SJSA1 (cell line): ENCODE measurements at regions not wholly inside any gene's neighbourhood (a gene's known extent, or its start where the extent isn't known, plus 50 kb on each side); places are given as distances from the start of the nearest gene placed in this dataset.

ENCODE experiments used
- DNase-seq, 2 experiments: peaks; one replicate each; pipeline ENCODE4 v3.0.0-alpha.2; 2015 to 2020; ENCODE audit warnings: low spot score in 2 of 2, low read depth in 1 of 2
- H3K27ac ChIP-seq: fragments of 250-450 bp; sonication (Bioruptor Pico); 2 replicates; pipeline ENCODE4 v1.5.1; 2020; ENCODE audit warnings: mild to moderate bottlenecking, moderate library complexity
- H3K27me3 ChIP-seq: fragments of 250-450 bp; sonication (Bioruptor Pico); replicated peaks from 2 replicates; pipeline ENCODE4 v1.5.1; 2020; ENCODE audit warnings: mild to moderate bottlenecking, moderate library complexity
- H3K36me3 ChIP-seq: fragments of 250-450 bp; sonication (Bioruptor Pico); 2 replicates; pipeline ENCODE4 v1.5.1; 2020; ENCODE audit warnings: mild to moderate bottlenecking
- H3K4me1 ChIP-seq: fragments of 250-450 bp; sonication (Bioruptor Pico); replicated peaks from 2 replicates; pipeline ENCODE4 v1.6.1; 2021; ENCODE audit warnings: mild to moderate bottlenecking
- H3K4me3 ChIP-seq: fragments of 250-450 bp; sonication (Bioruptor Pico); 2 replicates; pipeline ENCODE4 v1.5.1; 2020; ENCODE audit warnings: mild to moderate bottlenecking
- H3K9me3 ChIP-seq: fragments of 250-450 bp; sonication (Bioruptor Pico); replicated peaks from 2 replicates; pipeline ENCODE4 v1.5.1; 2020; ENCODE audit warnings: mild to moderate bottlenecking

- peaks cover 24% of the 10 kb centered on the region for H3K4me1 ChIP-seq
- H3K27me3 ChIP-seq, result no peaks in the 10 kb centered on the region
- DNase-seq, result no peak
- no peak overlapping the region for H3K4me3 ChIP-seq
- no peaks in the 10 kb centered on the region for H3K36me3 ChIP-seq
- H3K9me3 ChIP-seq, result no peaks in the 10 kb centered on the region
- H3K27ac ChIP-seq, result no peak overlapping the region
Measured at GRCh38 chr2:150699218-150699617, 211.8 kb upstream of the RND3 start.

- Histone ChIP-seq H3K36me3 (no peaks in the 10 kb centered on the region), H3K9me3 (no peaks in the 10 kb centered on the region), H3K4me1 (peaks cover 24% of the 10 kb centered on the region), H3K27me3 (no peaks in the 10 kb centered on the region), H3K4me3 (no peak overlapping the region), H3K27ac (peak overlapping the region; percentile 89)
- DNase-seq, result peak; percentile 42 to 83
Measured at GRCh38 chr2:150698016-150698661, 210.7 kb upstream of the RND3 start.

- H3K9me3 ChIP-seq, result no peaks in the 10 kb centered on the region
- H3K27me3 ChIP-seq, result no peaks in the 10 kb centered on the region
- H3K4me1 ChIP-seq, result peaks cover 24% of the 10 kb centered on the region
- H3K4me3 ChIP-seq, result no peak overlapping the region
- no peaks in the 10 kb centered on the region for H3K36me3 ChIP-seq
- no peak for DNase-seq
- H3K27ac ChIP-seq, result peak overlapping the region; percentile 89
Measured at GRCh38 chr2:150697596-150697995, 210.1 kb upstream of the RND3 start.

- Histone ChIP-seq H3K9me3 (no peaks in the 10 kb centered on the region), H3K27me3 (no peaks in the 10 kb centered on the region), H3K27ac (no peak overlapping the region), H3K36me3 (no peaks in the 10 kb centered on the region), H3K4me1 (peaks cover 24% of the 10 kb centered on the region), H3K4me3 (no peak overlapping the region)
- no peak for DNase-seq
Measured at GRCh38 chr2:150695451-150696135, 208.1 kb upstream of the RND3 start.

GRCh38 chr2:150693556-150693955 is 206.1 kb upstream of the RND3 start:
- no peak overlapping the region for H3K4me3 ChIP-seq
- no peaks in the 10 kb centered on the region for H3K27me3 ChIP-seq
- H3K36me3 ChIP-seq, result no peaks in the 10 kb centered on the region
- peaks cover 17% of the 10 kb centered on the region for H3K4me1 ChIP-seq
- H3K27ac ChIP-seq, result no peak overlapping the region
- no peak for DNase-seq
- H3K9me3 ChIP-seq, result no peaks in the 10 kb centered on the region

- H3K4me3 ChIP-seq, result no peak overlapping the region
- DNase-seq, result no peak
- H3K9me3 ChIP-seq, result no peaks in the 10 kb centered on the region
- H3K27ac ChIP-seq, result no peak overlapping the region
- no peaks in the 10 kb centered on the region for H3K36me3 ChIP-seq
- H3K4me1 ChIP-seq, result no peaks in the 10 kb centered on the region
- no peaks in the 10 kb centered on the region for H3K27me3 ChIP-seq
Measured at GRCh38 chr2:150690870-150691269, 203.4 kb upstream of the RND3 start.

GRCh38 chr2:150690261-150690660 is 202.8 kb upstream of the RND3 start:
- H3K9me3 ChIP-seq, result no peaks in the 10 kb centered on the region
- no peaks in the 10 kb centered on the region for H3K4me1 ChIP-seq
- H3K36me3 ChIP-seq, result no peaks in the 10 kb centered on the region
- DNase-seq, result no peak
- H3K27me3 ChIP-seq, result no peaks in the 10 kb centered on the region
- no peak overlapping the region for H3K27ac ChIP-seq
- H3K4me3 ChIP-seq, result no peak overlapping the region

- no peak overlapping the region for H3K4me3 ChIP-seq
- no peaks in the 10 kb centered on the region for H3K36me3 ChIP-seq
- H3K27ac ChIP-seq, result no peak overlapping the region
- H3K27me3 ChIP-seq, result no peaks in the 10 kb centered on the region
- DNase-seq, result no peak
- H3K4me1 ChIP-seq, result no peaks in the 10 kb centered on the region
- no peaks in the 10 kb centered on the region for H3K9me3 ChIP-seq
Measured at GRCh38 chr2:150689590-150689989, 202.1 kb upstream of the RND3 start.

- no peak overlapping the region for H3K27ac ChIP-seq
- no peaks in the 10 kb centered on the region for H3K4me1 ChIP-seq
- no peaks in the 10 kb centered on the region for H3K9me3 ChIP-seq
- no peaks in the 10 kb centered on the region for H3K36me3 ChIP-seq
- no peak overlapping the region for H3K4me3 ChIP-seq
- no peak for DNase-seq
- no peaks in the 10 kb centered on the region for H3K27me3 ChIP-seq
Measured at GRCh38 chr2:150688016-150688415, 200.5 kb upstream of the RND3 start.

- no peak overlapping the region for H3K4me3 ChIP-seq
- no peaks in the 10 kb centered on the region for H3K4me1 ChIP-seq
- DNase-seq, result no peak
- no peak overlapping the region for H3K27ac ChIP-seq
- H3K36me3 ChIP-seq, result no peaks in the 10 kb centered on the region
- no peaks in the 10 kb centered on the region for H3K27me3 ChIP-seq
- H3K9me3 ChIP-seq, result no peaks in the 10 kb centered on the region
Measured at GRCh38 chr2:150686391-150686790, 198.9 kb upstream of the RND3 start.

GRCh38 chr2:150681120-150681804 is 193.8 kb upstream of the RND3 start:
- H3K4me3 ChIP-seq, result no peak overlapping the region
- no peak for DNase-seq
- H3K27me3 ChIP-seq, result no peaks in the 10 kb centered on the region
- H3K4me1 ChIP-seq, result no peaks in the 10 kb centered on the region
- H3K9me3 ChIP-seq, result no peaks in the 10 kb centered on the region
- no peak overlapping the region for H3K27ac ChIP-seq
- no peaks in the 10 kb centered on the region for H3K36me3 ChIP-seq

GRCh38 chr2:150679456-150680120 is 192.1 kb upstream of the RND3 start:
- Histone ChIP-seq H3K27ac (no peak overlapping the region), H3K27me3 (no peaks in the 10 kb centered on the region)

GRCh38 chr2:150677551-150677950 is 190.1 kb upstream of the RND3 start:
- Histone ChIP-seq H3K4me3 (no peak overlapping the region), H3K27me3 (no peaks in the 10 kb centered on the region), H3K36me3 (no peaks in the 10 kb centered on the region), H3K4me1 (no peaks in the 10 kb centered on the region), H3K27ac (no peak overlapping the region), H3K9me3 (no peaks in the 10 kb centered on the region)
- no peak for DNase-seq

More at GRCh38 chr2:150679456-150680120, 192.1 kb upstream of the RND3 start:
- Histone ChIP-seq H3K36me3 (no peaks in the 10 kb centered on the region), H3K9me3 (no peaks in the 10 kb centered on the region), H3K4me3 (no peak overlapping the region), H3K4me1 (no peaks in the 10 kb centered on the region)
- no peak for DNase-seq
